PC-3 (cell line): ENCODE measurements at regions not wholly inside any gene's neighbourhood (a gene's known extent, or its start where the extent isn't known, plus 50 kb on each side); places are given as distances from the start of the nearest gene placed in this dataset.

Experiments used
- CTCF ChIP-seq: fragments of 300-600 bp; sonication (generic); conservative IDR thresholded peaks from 2 replicates; pipeline ENCODE4 v1.5.1; 2017; ENCODE audit warnings: antibody characterized with exemption, low read depth, mild to moderate bottlenecking, low read length
- EZH2phosphoT487 ChIP-seq: fragments of 300-600 bp; sonication (generic); IDR thresholded peaks from 2 replicates; pipeline ENCODE4 v1.6.1; 2018; ENCODE audit warnings: mild to moderate bottlenecking, antibody characterized with exemption, low read length, borderline replicate concordance

DNA sequence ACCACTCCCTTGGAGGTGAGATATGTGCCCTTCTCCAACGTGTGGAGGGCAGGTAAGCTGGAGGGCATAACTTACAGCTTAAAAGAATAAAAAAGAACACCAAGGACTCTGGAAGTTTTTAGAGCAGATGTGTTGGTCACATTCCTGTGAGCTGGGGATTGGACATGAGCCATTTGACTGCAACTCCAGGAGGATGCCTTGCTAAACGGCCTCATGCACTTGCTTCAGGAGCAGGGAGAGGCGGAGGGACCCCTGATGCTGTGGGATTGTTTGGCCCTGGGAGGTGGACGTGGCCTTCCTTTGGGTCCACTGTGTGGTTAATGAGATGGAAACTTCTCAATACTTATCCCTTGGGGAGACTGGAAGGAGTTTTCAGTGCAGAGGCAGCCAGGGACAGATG is 185.6 kb downstream of the RHOU start:
- TF ChIP-seq CTCF: no peak
- TF ChIP-seq EZH2phosphoT487: no peak
